Uterus (tissue), 3 donors: ENCODE measurements at regions not wholly inside any gene's neighbourhood (a gene's known extent, or its start where the extent isn't known, plus 50 kb on each side); places are given as distances from the start of the nearest gene placed in this dataset.

Source experiments
- DNase-seq, 2 donors: peaks; one replicate each; pipeline ENCODE4 v3.0.0-alpha.2; 2019 to 2020
- H3K27ac ChIP-seq, 2 donors: fragments of 200-600 bp; sonication (generic); 1 replicate in 1 of 2; 2 replicates in 1 of 2; pipeline ENCODE4 v1.5.1; 2016 to 2018
- H3K27me3 ChIP-seq, 2 donors: fragments of 200-600 bp; sonication (generic); one replicate each; pipeline ENCODE4 v1.5.1; 2018 to 2019; ENCODE audit warnings: control low read depth in 1 of 2
- H3K36me3 ChIP-seq, 2 donors: fragments of 200-600 bp; sonication (generic); one replicate each; pipeline ENCODE4 v1.5.1; 2019; ENCODE audit warnings: control low read depth in 1 of 2
- H3K4me1 ChIP-seq, 2 donors: fragments of 200-600 bp; sonication (generic); one replicate each; pipeline ENCODE4 v1.5.1; 2018 to 2019; ENCODE audit warnings: control low read depth in 1 of 2
- H3K4me3 ChIP-seq, 2 donors: fragments of 200-600 bp; sonication (generic); 1 replicate in 1 of 2; 2 replicates in 1 of 2; pipeline ENCODE4 v1.5.1; 2018 to 2019; ENCODE audit warnings: mild to moderate bottlenecking in 1 of 2
- H3K9me3 ChIP-seq, 2 donors: fragments of 200-600 bp; sonication (generic); one replicate each; pipeline ENCODE4 v1.5.1; 2019; ENCODE audit warnings: control low read depth in 1 of 2
- CTCF ChIP-seq, 4 experiments: fragments of 200-600 bp in 2 of 4; fragments of 450-650 bp in 2 of 4; sonication (generic) in 2 of 4; IDR thresholded peaks; one replicate each; pipeline ENCODE4 v1.5.1; 2016 to 2019; ENCODE audit warnings: antibody characterized with exemption in 4 of 4, mild to moderate bottlenecking in 2 of 4, moderate library complexity in 1 of 4
- POLR2A ChIP-seq, 2 donors: fragments of 450-650 bp; IDR thresholded peaks; one replicate each; pipeline ENCODE4 v1.6.1; 2016; ENCODE audit warnings: antibody characterized with exemption in 2 of 2, mild to moderate bottlenecking in 1 of 2, moderate library complexity in 1 of 2
- intact Hi-C: fragments of 100-400 bp; cut with DNase I; formaldehyde crosslinking; loops from one replicate; pipeline ENCODE4 v1.15.1; 2023; ENCODE audit warnings: low total_unique reads
- donor health status: DM: yes; HTN: yes; CAD: no.

- Histone ChIP-seq H3K4me1 (no peaks in the 10 kb centered on the region), H3K36me3 (no peaks in the 10 kb centered on the region), H3K4me3 (no peak overlapping the region), H3K27ac (no peak overlapping the region), H3K9me3 (no peaks in the 10 kb centered on the region), H3K27me3 (no peaks in the 10 kb centered on the region)
- intact Hi-C loops: no loop called here
- TF ChIP-seq CTCF (IDR thresholded peaks at IDR 0.05) (no peak), POLR2A (IDR thresholded peaks at IDR 0.05) (no peak)
- DNase-seq: no peak
Measured at GRCh38 chr5:103340132-103340531, 81.6 kb downstream of the MACIR start.

GRCh38 chr5:103336941-103337340 is 78.4 kb downstream of the MACIR start:
- no peak for DNase-seq
- Histone ChIP-seq H3K4me3 (no peak overlapping the region), H3K36me3 (no peaks in the 10 kb centered on the region), H3K9me3 (no peaks in the 10 kb centered on the region), H3K4me1 (no peaks in the 10 kb centered on the region), H3K27me3 (no peaks in the 10 kb centered on the region), H3K27ac (no peak overlapping the region)
- intact Hi-C loops: no loop called here
- TF ChIP-seq POLR2A (IDR thresholded peaks at IDR 0.05) (no peak), CTCF (IDR thresholded peaks at IDR 0.05) (no peak)

GRCh38 chr5:103333376-103333775 is 74.8 kb downstream of the MACIR start:
- intact Hi-C loops: no loop called here

GRCh38 chr5:103330875-103331274 is 72.3 kb downstream of the MACIR start:
- TF ChIP-seq POLR2A (IDR thresholded peaks at IDR 0.05) (no peak), CTCF (IDR thresholded peaks at IDR 0.05) (no peak)
- DNase-seq: no peak
- no peak overlapping the region for H3K4me3 ChIP-seq
- no peaks in the 10 kb centered on the region for H3K4me1 ChIP-seq
- no peak overlapping the region for H3K27ac ChIP-seq
- intact Hi-C loops: no loop called here
- H3K27me3 ChIP-seq: no peaks in the 10 kb centered on the region
- no peaks in the 10 kb centered on the region for H3K36me3 ChIP-seq
- no peaks in the 10 kb centered on the region for H3K9me3 ChIP-seq

More at GRCh38 chr5:103333376-103333775, 74.8 kb downstream of the MACIR start:
- H3K27me3 ChIP-seq: no peaks in the 10 kb centered on the region
- no peak for TF ChIP-seq POLR2A (IDR thresholded peaks at IDR 0.05)
- TF ChIP-seq CTCF (IDR thresholded peaks at IDR 0.05): no peak
- H3K4me1 ChIP-seq: no peaks in the 10 kb centered on the region
- H3K9me3 ChIP-seq: no peaks in the 10 kb centered on the region
- no peak for DNase-seq
- no peak overlapping the region for H3K27ac ChIP-seq
- no peak overlapping the region for H3K4me3 ChIP-seq
- no peaks in the 10 kb centered on the region for H3K36me3 ChIP-seq
